OCI-LY1 (cell line): ENCODE measurements at regions not wholly inside any gene's neighbourhood (a gene's known extent, or its start where the extent isn't known, plus 50 kb on each side); places are given as distances from the start of the nearest gene placed in this dataset.

ENCODE experiments used
- EZH2 ChIP-seq: fragments of 200-600 bp; sonication (generic), shearing (Covaris generic); IDR thresholded peaks from 2 replicates; pipeline ENCODE4 v1.8.0; 2017; ENCODE audit warnings: borderline replicate concordance, mixed run types, mild to moderate bottlenecking, antibody characterized with exemption, low read length, moderate library complexity, mixed read lengths
- TF ChIP-seq, protein P1 (sequence below): fragments of 200-600 bp; sonication (generic), shearing (Covaris generic); IDR thresholded peaks from 2 replicates; pipeline ENCODE4 v1.5.1; 2017; ENCODE audit warnings: mild to moderate bottlenecking, antibody characterized with exemption, low read length, moderate library complexity, mixed read lengths

DNA sequence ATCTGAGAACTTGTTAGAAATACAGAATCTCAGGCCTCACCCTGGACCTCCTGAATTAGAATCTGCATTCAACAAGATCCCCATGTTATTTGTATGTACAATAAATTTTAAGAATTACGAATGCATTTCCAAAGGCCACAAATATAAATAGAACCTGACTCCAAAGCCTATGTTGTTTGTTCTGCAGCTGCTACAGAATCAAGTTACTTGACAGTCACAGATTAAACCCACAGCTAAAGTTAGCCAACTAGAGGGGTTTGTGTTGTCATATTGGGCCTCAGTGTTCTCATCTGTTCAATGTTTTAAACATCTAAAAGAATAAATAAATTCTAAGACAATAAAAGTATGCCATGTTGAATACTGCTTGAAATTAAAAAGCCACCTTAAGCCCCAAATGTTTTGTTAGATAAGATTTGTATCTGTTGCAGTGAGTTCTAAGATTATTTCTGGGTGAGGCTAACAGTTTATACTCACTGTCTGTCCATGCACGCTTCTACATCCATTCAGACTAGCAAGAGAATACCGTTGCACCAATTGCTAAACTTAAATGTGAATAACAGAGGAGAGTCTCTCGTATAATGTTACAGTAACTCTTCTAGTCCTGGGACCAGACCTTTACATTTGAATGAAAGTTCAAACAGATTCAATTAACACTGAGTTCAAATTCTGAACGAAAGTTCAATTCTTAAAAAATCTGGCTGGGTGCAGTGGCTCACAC, 200.4 kb downstream of the MEMO1 start:
- TF ChIP-seq EZH2: no peak
- TF ChIP-seq, protein P1, sequence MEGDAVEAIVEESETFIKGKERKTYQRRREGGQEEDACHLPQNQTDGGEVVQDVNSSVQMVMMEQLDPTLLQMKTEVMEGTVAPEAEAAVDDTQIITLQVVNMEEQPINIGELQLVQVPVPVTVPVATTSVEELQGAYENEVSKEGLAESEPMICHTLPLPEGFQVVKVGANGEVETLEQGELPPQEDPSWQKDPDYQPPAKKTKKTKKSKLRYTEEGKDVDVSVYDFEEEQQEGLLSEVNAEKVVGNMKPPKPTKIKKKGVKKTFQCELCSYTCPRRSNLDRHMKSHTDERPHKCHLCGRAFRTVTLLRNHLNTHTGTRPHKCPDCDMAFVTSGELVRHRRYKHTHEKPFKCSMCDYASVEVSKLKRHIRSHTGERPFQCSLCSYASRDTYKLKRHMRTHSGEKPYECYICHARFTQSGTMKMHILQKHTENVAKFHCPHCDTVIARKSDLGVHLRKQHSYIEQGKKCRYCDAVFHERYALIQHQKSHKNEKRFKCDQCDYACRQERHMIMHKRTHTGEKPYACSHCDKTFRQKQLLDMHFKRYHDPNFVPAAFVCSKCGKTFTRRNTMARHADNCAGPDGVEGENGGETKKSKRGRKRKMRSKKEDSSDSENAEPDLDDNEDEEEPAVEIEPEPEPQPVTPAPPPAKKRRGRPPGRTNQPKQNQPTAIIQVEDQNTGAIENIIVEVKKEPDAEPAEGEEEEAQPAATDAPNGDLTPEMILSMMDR: no peak
